Liver (tissue), 8 donors: ENCODE measurements at regions not wholly inside any gene's neighbourhood (a gene's known extent, or its start where the extent isn't known, plus 50 kb on each side); places are given as distances from the start of the nearest gene placed in this dataset.

ENCODE experiments used
- DNase-seq: peaks from one replicate; pipeline ENCODE4 v3.0.0-alpha.2; 2017; ENCODE audit warnings: low spot score
- H3K27ac ChIP-seq, 2 donors: one replicate each; pipeline ENCODE4 v1.7.0; 2013; ENCODE audit warnings: inconsistent platforms in 2 of 2, low read length in 2 of 2, control low read depth in 1 of 2, low read depth in 1 of 2, mild to moderate bottlenecking in 1 of 2
- H3K27me3 ChIP-seq, 4 donors: one replicate each; pipeline versions ENCODE4 v1.6.1 to v1.7.0; 2013; ENCODE audit warnings: low read length in 3 of 4, inconsistent platforms in 1 of 4, mild to moderate bottlenecking in 1 of 4, moderate library complexity in 1 of 4; ENCODE audit not compliant: control insufficient read depth in 4 of 4, insufficient read depth in 4 of 4
- H3K36me3 ChIP-seq, 4 donors: one replicate each; pipeline versions ENCODE4 v1.6.1 to v1.7.0; 2013; ENCODE audit warnings: low read length in 3 of 4, mild to moderate bottlenecking in 3 of 4, low read depth in 1 of 4, moderate library complexity in 1 of 4; ENCODE audit not compliant: control insufficient read depth in 4 of 4, insufficient read depth in 3 of 4
- H3K4me1 ChIP-seq, 4 donors: one replicate each; pipeline versions ENCODE4 v1.6.1 to v1.7.0; 2013; ENCODE audit warnings: low read length in 3 of 4, mild to moderate bottlenecking in 3 of 4, moderate library complexity in 1 of 4; ENCODE audit not compliant: control insufficient read depth in 4 of 4, insufficient read depth in 4 of 4
- H3K4me3 ChIP-seq, 3 donors: one replicate each; pipeline versions ENCODE4 v1.6.1 to v1.7.0; 2013; ENCODE audit warnings: low read length in 3 of 3, control low read depth in 1 of 3, low read depth in 1 of 3, mild to moderate bottlenecking in 1 of 3
- H3K9ac ChIP-seq, 2 donors: one replicate each; pipeline ENCODE4 v1.7.0; 2013; ENCODE audit warnings: low read length in 2 of 2, mild to moderate bottlenecking in 2 of 2, moderate library complexity in 2 of 2, control low read depth in 1 of 2, low read depth in 1 of 2
- H3K9me3 ChIP-seq, 4 donors: one replicate each; pipeline versions ENCODE4 v1.6.1 to v1.7.0; 2013; ENCODE audit warnings: low read length in 3 of 4; ENCODE audit not compliant: control insufficient read depth in 4 of 4
- ATF3 ChIP-seq: IDR thresholded peaks from 2 replicates; pipeline ENCODE4 v1.6.1; 2016; ENCODE audit warnings: antibody characterized with exemption
- CTCF ChIP-seq: fragments of 150-350 bp; IDR thresholded peaks from 2 replicates; pipeline ENCODE4 v1.5.1; 2017; ENCODE audit warnings: improper control_type of control experiment, low read depth, low read length; ENCODE audit not compliant: missing input control
- EGR1 ChIP-seq, 2 donors: IDR thresholded peaks; 2 replicates each; pipeline ENCODE4 v1.6.1; 2016 to 2018; ENCODE audit warnings: antibody characterized with exemption in 2 of 2, low read depth in 2 of 2
- FOXA1 ChIP-seq: IDR thresholded peaks from 2 replicates; pipeline ENCODE4 v1.6.1; 2016; ENCODE audit warnings: antibody characterized with exemption
- FOXA2 ChIP-seq: IDR thresholded peaks from 2 replicates; pipeline ENCODE4 v1.6.1; 2016; ENCODE audit warnings: antibody characterized with exemption
- GABPA ChIP-seq, 2 donors: IDR thresholded peaks in 1 of 2; conservative IDR thresholded peaks in 1 of 2; 2 replicates each; pipeline ENCODE4 v1.6.1; 2016; ENCODE audit warnings: antibody characterized with exemption in 2 of 2, mild to moderate bottlenecking in 1 of 2, moderate library complexity in 1 of 2
- HNF4A ChIP-seq, 2 donors: conservative IDR thresholded peaks; 2 replicates each; pipeline ENCODE4 v1.6.1; 2016; ENCODE audit warnings: antibody characterized with exemption in 2 of 2, mild to moderate bottlenecking in 2 of 2
- HNF4G ChIP-seq: IDR thresholded peaks from 2 replicates; pipeline ENCODE4 v1.6.1; 2016; ENCODE audit warnings: antibody characterized with exemption
- JUND ChIP-seq, 2 donors: IDR thresholded peaks; 2 replicates each; pipeline ENCODE4 v1.6.1; 2016; ENCODE audit warnings: antibody characterized with exemption in 2 of 2
- NR2F2 ChIP-seq: IDR thresholded peaks from 2 replicates; pipeline ENCODE4 v1.6.1; 2016; ENCODE audit warnings: antibody characterized with exemption
- RAD21 ChIP-seq, 2 donors: IDR thresholded peaks; 2 replicates each; pipeline ENCODE4 v1.6.1; 2016; ENCODE audit warnings: antibody characterized with exemption in 2 of 2, mild to moderate bottlenecking in 2 of 2
- REST ChIP-seq: IDR thresholded peaks from 2 replicates; pipeline ENCODE4 v1.6.1; 2016; ENCODE audit warnings: antibody characterized with exemption, mild to moderate bottlenecking
- RXRA ChIP-seq, 2 donors: IDR thresholded peaks; 2 replicates each; pipeline ENCODE4 v1.6.1; 2017 to 2018; ENCODE audit warnings: antibody characterized with exemption in 2 of 2, mild to moderate bottlenecking in 1 of 2
- SP1 ChIP-seq: IDR thresholded peaks from 2 replicates; pipeline ENCODE4 v1.6.1; 2018; ENCODE audit warnings: antibody characterized with exemption, mild to moderate bottlenecking
- TAF1 ChIP-seq: conservative IDR thresholded peaks from 2 replicates; pipeline ENCODE4 v1.6.1; 2016; ENCODE audit warnings: antibody characterized with exemption, mild to moderate bottlenecking
- YY1 ChIP-seq: IDR thresholded peaks from 2 replicates; pipeline ENCODE4 v1.6.1; 2016; ENCODE audit warnings: antibody characterized with exemption, mild to moderate bottlenecking
- WGBS: extraction: QIAGEN DNeasy Blood & Tissue Kit; methylation state at CpG from one replicate; pipeline ENCODE4 v1.1.7; 2013; 5-methylcytosine and 5-hydroxymethylcytosine counted together
- TF ChIP-seq, protein P1 (sequence below): IDR thresholded peaks from 2 replicates; pipeline ENCODE4 v1.6.1; 2016; ENCODE audit warnings: antibody characterized with exemption
- TF ChIP-seq, protein P2 (sequence below): IDR thresholded peaks from 2 replicates; pipeline ENCODE4 v1.6.1; 2016; ENCODE audit warnings: antibody characterized with exemption
- donor health status: healthy.
- donor health status: healthy.
- donor health status: healthy.
- donor health status: healthy.
- donor health status: healthy.

DNA sequence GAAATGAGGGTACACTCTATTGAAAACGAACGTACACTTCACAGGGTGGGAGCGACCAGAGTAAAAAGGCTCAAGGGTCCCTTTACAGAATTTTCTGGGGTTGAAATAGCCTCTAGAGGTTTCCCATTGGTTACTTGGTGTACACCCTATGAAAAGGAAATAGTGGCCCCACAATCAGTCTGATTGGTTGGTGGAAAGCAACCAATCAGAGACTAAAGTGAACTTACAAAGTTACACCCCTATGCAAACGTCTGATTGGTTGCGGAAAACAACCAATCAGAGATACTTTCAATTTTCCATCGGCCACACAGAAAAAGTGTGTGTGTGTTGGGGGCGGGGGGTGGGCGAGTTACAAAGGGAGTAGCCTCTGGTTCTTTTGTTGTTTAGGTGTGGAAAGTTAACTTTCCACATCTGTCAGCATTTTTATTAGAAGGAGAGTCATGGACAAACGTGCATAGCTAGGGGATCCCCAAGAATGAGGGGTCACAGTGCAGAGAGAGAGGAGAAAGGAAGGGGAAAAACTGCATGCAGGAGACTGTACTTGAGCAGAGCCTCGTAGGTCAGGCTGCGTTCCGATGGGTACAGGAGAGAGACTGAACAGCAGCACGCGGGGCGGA, 1152.1 kb downstream of the TBC1D22A start:
- H3K27me3 ChIP-seq = peaks cover 0 to 3% (median 1%) of the 10 kb centered on the region in 4 donors
- no peak for DNase-seq
- no peak overlapping the region for H3K27ac ChIP-seq
- H3K4me1 ChIP-seq = no peaks in the 10 kb centered on the region
- TF ChIP-seq JUND (IDR thresholded peaks at IDR 0.05) = no peak
- TF ChIP-seq, protein P1, sequence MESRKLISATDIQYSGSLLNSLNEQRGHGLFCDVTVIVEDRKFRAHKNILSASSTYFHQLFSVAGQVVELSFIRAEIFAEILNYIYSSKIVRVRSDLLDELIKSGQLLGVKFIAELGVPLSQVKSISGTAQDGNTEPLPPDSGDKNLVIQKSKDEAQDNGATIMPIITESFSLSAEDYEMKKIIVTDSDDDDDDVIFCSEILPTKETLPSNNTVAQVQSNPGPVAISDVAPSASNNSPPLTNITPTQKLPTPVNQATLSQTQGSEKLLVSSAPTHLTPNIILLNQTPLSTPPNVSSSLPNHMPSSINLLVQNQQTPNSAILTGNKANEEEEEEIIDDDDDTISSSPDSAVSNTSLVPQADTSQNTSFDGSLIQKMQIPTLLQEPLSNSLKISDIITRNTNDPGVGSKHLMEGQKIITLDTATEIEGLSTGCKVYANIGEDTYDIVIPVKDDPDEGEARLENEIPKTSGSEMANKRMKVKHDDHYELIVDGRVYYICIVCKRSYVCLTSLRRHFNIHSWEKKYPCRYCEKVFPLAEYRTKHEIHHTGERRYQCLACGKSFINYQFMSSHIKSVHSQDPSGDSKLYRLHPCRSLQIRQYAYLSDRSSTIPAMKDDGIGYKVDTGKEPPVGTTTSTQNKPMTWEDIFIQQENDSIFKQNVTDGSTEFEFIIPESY = no peak
- 79% methylated on average over 15 of the region's 15 CpGs for WGBS
- H3K4me3 ChIP-seq = no peak overlapping the region
- H3K36me3 ChIP-seq = no peaks in the 10 kb centered on the region
- no peak overlapping the region for H3K9ac ChIP-seq
- H3K9me3 ChIP-seq = peaks cover 0 to 6% (median 0%) of the 10 kb centered on the region in 4 donors

- Histone ChIP-seq H3K36me3 (no peaks in the 10 kb centered on the region), H3K27ac (no peak overlapping the region), H3K27me3 (peaks cover 0 to 4% (median 1%) of the 10 kb centered on the region in 4 donors), H3K4me1 (no peaks in the 10 kb centered on the region), H3K4me3 (no peak overlapping the region), H3K9ac (no peak overlapping the region), H3K9me3 (no peaks in the 10 kb centered on the region)
- TF ChIP-seq RAD21 (IDR thresholded peaks at IDR 0.05) = no peak
- TF ChIP-seq NR2F2 = no peak
- TF ChIP-seq YY1 = no peak
- no peak for TF ChIP-seq HNF4G
- TF ChIP-seq HNF4A (conservative IDR thresholded peaks at IDR 0.05) = no peak
- no peak for TF ChIP-seq CTCF
- TF ChIP-seq GABPA (IDR thresholded peaks at IDR 0.05 in 1 of 2, conservative IDR thresholded peaks at IDR 0.05 in 1 of 2) = no peak
- no peak for TF ChIP-seq FOXA2
- no peak for TF ChIP-seq JUND (IDR thresholded peaks at IDR 0.05)
- TF ChIP-seq ATF3 = no peak
- TF ChIP-seq RXRA (IDR thresholded peaks at IDR 0.05) = no peak
- TF ChIP-seq, protein P1 = no peak
- no peak for TF ChIP-seq EGR1 (IDR thresholded peaks at IDR 0.05; ENCODE audit: low read depth in 2 of 2)
- TF ChIP-seq SP1 = no peak
- TF ChIP-seq, protein P2, sequence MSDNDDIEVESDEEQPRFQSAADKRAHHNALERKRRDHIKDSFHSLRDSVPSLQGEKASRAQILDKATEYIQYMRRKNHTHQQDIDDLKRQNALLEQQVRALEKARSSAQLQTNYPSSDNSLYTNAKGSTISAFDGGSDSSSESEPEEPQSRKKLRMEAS = no peak
- TF ChIP-seq FOXA1 = no peak
- no peak for TF ChIP-seq REST
- no peak for TF ChIP-seq TAF1
- DNase-seq = no peak
- WGBS = 80% methylated on average over 9 of the region's 9 CpGs
Measured at GRCh38 chr22:47902646-47903180, 1140.3 kb downstream of the TBC1D22A start.
